ENCODE measurements at regions not wholly inside any gene's neighbourhood (a gene's known extent, or its start where the extent isn't known, plus 50 kb on each side); places are given as distances from the start of the nearest gene placed in this dataset.

GRCh38 chr2:126496493-126496892 lies 159.5 kb upstream of the GYPC start:
- Histone ChIP-seq H3K36me3 (ENCODE audit: insufficient read depth) (no peaks in the 10 kb centered on the region; the same call in 1 of the 2 replicates), H3K9me2 (ENCODE audit: insufficient read depth) (no peaks in the 10 kb centered on the region), H3K4me1 (ENCODE audit: insufficient read depth) (no peaks in the 10 kb centered on the region), H4K20me1 (replicated peaks; ENCODE audit: insufficient read depth) (no peaks in the 10 kb centered on the region), H3K4me2 (no peak overlapping the region), H3K79me2 (replicated peaks; ENCODE audit: insufficient read depth) (no peaks in the 10 kb centered on the region), H2AFZ (no peak overlapping the region), H3K27ac (ENCODE audit: low read depth) (no peak overlapping the region), H3F3A (replicated peaks; ENCODE audit: low read depth) (no peaks in the 10 kb centered on the region), H3K4me3 (no peak overlapping the region), H3K27me3 (ENCODE audit: insufficient read depth) (no peaks in the 10 kb centered on the region)
- Mint-ChIP-seq H3K27ac (no peak overlapping the region), H3K9me3 (peaks cover 20% of the 10 kb centered on the region), H3K4me1 (no peaks in the 10 kb centered on the region), H3K4me3 (no peak overlapping the region), H3K36me3 (ENCODE audit: low read depth) (peaks cover 11% of the 10 kb centered on the region; the same call in 2 of the 3 replicates), H3K27me3 (ENCODE audit: insufficient read depth, low read depth, poor library complexity) (peaks cover 4% of the 10 kb centered on the region)
- ATAC-seq (no peak), DNase-seq (ENCODE audit: low spot score) (no peak)
- TF ChIP-seq EZH2phosphoT487 (IDR thresholded peaks at IDR 0.05; ENCODE audit: unreplicated experiment) (no peak), CTCF (conservative IDR thresholded peaks at IDR 0.05; ENCODE audit: low read depth in 2 of 2) (no peak), CREB1 (CRISPR knock-in tag; IDR thresholded peaks at IDR 0.05; ENCODE audit: low read depth) (no peak), ZNF331 (CRISPR knock-in tag; IDR thresholded peaks at IDR 0.05; ENCODE audit: low read depth) (no peak), ZNF462 (CRISPR knock-in tag; IDR thresholded peaks at IDR 0.05) (no peak), EZH2 (IDR thresholded peaks at IDR 0.05; ENCODE audit: low read depth, unreplicated experiment) (no peak), REST (IDR thresholded peaks at IDR 0.05; ENCODE audit: unreplicated experiment) (no peak), ETS1 (IDR thresholded peaks at IDR 0.05) (no peak), JUNB (IDR thresholded peaks at IDR 0.05; ENCODE audit: unreplicated experiment) (no peak), ZNF114 (CRISPR knock-in tag; IDR thresholded peaks at IDR 0.05) (no peak), NANOG (IDR thresholded peaks at IDR 0.05; ENCODE audit: borderline replicate concordance) (no peak), POLR2AphosphoS5 (IDR thresholded peaks at IDR 0.05; ENCODE audit: low read depth) (no peak), STAT1 (IDR thresholded peaks at IDR 0.05; ENCODE audit: unreplicated experiment) (no peak)
